NOMO-1 treated with DMSO at 0.1 percent for 48 hours (cell line): ENCODE measurements at regions not wholly inside any gene's neighbourhood (a gene's known extent, or its start where the extent isn't known, plus 50 kb on each side); places are given as distances from the start of the nearest gene placed in this dataset.

ENCODE experiments used
- DNase-seq: peaks from one replicate; lab custom pipeline; 2025; ENCODE audit not compliant: unreplicated experiment; lab: John Stamatoyannopoulos, UW

- DNase-seq: no peak
Measured at GRCh38 chr6:25061289-25061936, 125.7 kb upstream of the RIPOR2 start.

GRCh38 chr6:25062070-25062811 is 126.5 kb upstream of the RIPOR2 start:
- no peak for DNase-seq

- no peak for DNase-seq
Measured at GRCh38 chr6:25064006-25064405, 128.2 kb upstream of the RIPOR2 start.

GRCh38 chr6:25065666-25066065 is 129.9 kb upstream of the RIPOR2 start:
- no peak for DNase-seq

GRCh38 chr6:25066593-25066992 is 130.8 kb upstream of the RIPOR2 start:
- no peak for DNase-seq

- no peak for DNase-seq
Measured at GRCh38 chr6:25068866-25069265, 133.1 kb upstream of the RIPOR2 start.

- DNase-seq: peak; percentile 90
Measured at GRCh38 chr6:25070547-25071366, 135.0 kb upstream of the RIPOR2 start.

- no peak for DNase-seq
Measured at GRCh38 chr6:25078141-25078540, 142.4 kb upstream of the RIPOR2 start.

- no peak for DNase-seq
Measured at GRCh38 chr6:25083784-25084507, 148.2 kb upstream of the RIPOR2 start.

- no peak for DNase-seq
Measured at GRCh38 chr6:25084508-25084833, 148.7 kb upstream of the RIPOR2 start.

- peak; percentile 61 for DNase-seq
Measured at GRCh38 chr6:25085756-25086155, 150.0 kb upstream of the RIPOR2 start.

GRCh38 chr6:25086500-25087091 is 150.8 kb upstream of the RIPOR2 start:
- no peak for DNase-seq

- DNase-seq: peak; percentile 60
Measured at GRCh38 chr6:25088513-25088912, 152.8 kb upstream of the RIPOR2 start.

- no peak for DNase-seq
Measured at GRCh38 chr6:25089442-25089841, 153.7 kb upstream of the RIPOR2 start.

- no peak for DNase-seq
Measured at GRCh38 chr6:25094726-25095125, 159.0 kb upstream of the RIPOR2 start.

GRCh38 chr6:25100288-25100687 is 164.5 kb upstream of the RIPOR2 start:
- no peak for DNase-seq

GRCh38 chr6:25103603-25104002 is 167.8 kb upstream of the RIPOR2 start:
- DNase-seq: no peak

GRCh38 chr6:25105070-25105925 is 169.5 kb upstream of the RIPOR2 start:
- no peak for DNase-seq

- DNase-seq: no peak
Measured at GRCh38 chr6:25107218-25107617, 171.5 kb upstream of the RIPOR2 start.

GRCh38 chr6:25111782-25112181 is 167.4 kb upstream of the CARMIL1 start:
- DNase-seq: no peak
